LNCAP (cell line): ENCODE measurements at regions not wholly inside any gene's neighbourhood (a gene's known extent, or its start where the extent isn't known, plus 50 kb on each side); places are given as distances from the start of the nearest gene placed in this dataset.

Experiments
- TF ChIP-seq, protein P1 (sequence below): fragments of 450-650 bp; IDR thresholded peaks from 2 replicates; pipeline ENCODE4 v1.5.1; 2017; ENCODE audit warnings: mild to moderate bottlenecking

DNA sequence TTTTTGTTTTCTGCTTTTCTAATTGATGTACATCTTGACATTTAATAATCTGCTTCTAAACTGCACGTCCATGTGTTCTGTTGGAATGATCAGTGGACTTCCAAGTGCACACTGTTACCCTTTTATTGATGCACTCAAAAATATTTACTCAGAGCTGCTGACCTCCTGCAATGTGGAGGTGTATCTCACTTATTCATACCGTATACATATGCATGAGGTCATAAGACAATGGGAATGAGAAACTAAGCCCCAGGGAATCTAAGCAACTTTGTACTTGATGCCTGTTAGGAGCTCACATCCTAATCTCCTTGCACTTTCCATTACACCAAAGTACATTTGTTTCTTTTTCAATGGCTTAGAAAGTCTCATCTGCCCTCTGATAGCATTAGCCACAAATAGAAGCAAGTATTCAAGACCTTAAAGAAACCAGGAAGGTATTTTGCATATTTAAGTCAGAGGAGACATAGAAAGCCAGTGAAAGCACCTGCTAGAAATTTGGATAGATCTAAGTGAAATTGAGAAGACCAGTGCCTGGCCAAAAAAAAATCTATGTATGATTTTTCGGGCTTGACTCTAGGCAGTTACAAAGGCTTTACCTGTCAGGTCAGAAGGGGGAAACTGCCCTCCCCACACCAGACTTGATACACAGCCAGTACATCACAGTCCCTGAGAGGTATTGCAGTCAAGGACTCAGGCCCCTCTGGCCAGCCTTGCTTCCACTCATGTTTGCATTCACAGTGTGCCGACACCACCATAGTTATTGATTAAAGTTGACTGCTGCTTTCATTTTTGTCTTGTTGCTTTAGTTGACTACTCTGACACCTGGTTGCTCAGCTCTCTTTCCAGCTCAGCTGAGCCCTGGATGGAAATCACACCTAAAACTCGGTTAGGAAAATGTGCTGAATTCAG lies 391.7 kb upstream of the CYRIA start:
- TF ChIP-seq, protein P1, sequence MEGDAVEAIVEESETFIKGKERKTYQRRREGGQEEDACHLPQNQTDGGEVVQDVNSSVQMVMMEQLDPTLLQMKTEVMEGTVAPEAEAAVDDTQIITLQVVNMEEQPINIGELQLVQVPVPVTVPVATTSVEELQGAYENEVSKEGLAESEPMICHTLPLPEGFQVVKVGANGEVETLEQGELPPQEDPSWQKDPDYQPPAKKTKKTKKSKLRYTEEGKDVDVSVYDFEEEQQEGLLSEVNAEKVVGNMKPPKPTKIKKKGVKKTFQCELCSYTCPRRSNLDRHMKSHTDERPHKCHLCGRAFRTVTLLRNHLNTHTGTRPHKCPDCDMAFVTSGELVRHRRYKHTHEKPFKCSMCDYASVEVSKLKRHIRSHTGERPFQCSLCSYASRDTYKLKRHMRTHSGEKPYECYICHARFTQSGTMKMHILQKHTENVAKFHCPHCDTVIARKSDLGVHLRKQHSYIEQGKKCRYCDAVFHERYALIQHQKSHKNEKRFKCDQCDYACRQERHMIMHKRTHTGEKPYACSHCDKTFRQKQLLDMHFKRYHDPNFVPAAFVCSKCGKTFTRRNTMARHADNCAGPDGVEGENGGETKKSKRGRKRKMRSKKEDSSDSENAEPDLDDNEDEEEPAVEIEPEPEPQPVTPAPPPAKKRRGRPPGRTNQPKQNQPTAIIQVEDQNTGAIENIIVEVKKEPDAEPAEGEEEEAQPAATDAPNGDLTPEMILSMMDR, result no peak

DNA sequence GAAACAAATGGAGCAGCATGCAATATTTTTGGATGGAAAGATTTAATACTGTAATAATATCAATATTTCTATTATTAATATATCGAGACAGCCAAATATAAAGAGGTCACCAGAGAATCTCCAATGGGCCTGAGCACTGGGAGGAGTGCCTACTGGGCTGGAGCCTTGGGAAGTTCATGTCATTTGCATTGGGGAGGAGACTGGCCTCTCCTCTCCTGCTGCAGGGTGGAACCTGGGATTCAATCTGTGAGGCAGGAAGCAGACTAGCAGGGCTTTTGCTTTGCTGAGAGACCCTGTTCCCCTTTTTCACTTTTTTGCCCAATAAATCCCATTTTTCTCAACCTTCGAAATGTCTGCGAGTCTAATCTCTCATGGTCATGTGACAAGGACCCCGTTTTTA lies 390.6 kb upstream of the CYRIA start:
- TF ChIP-seq, protein P1, result no peak

DNA sequence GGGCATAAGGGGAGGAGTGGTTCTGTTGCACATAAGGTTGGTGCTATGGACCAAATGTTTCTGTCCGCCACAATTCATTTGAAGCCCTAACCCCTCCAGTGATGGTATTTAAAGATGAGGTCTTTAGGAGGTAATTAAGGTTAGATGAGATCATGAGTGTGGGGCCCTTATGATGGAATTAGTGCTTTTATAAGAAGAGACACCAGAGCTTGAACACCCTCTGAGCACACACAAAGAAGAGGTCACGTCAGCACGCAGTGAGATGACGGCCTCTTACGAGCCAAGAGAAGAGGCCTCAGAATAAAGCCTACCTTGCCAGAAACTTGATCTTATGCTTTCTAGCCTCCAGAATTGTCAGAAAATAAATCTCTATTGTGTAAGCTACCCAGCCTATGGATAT lies 386.4 kb upstream of the CYRIA start:
- TF ChIP-seq, protein P1, result no peak

DNA sequence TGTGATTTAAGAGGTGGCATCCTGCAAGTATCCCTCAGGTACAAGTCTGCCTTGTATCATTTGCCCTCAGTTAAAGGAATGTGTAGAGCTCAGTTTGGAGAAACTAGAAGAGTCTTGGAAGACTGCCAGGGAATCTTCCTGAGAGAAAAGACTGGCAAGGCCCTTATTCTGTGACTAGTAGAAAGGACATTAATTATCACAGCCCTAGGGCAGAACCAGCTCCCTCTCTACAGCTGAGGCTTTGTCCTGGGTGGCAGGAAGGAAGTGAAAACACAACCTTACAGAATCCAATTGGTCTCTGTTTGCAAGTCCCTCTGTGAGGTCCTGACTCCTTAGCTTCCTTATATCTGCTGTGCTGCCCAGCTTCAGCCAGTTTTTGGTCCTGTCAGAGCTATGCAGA lies 385.9 kb upstream of the CYRIA start:
- TF ChIP-seq, protein P1, result no peak

DNA sequence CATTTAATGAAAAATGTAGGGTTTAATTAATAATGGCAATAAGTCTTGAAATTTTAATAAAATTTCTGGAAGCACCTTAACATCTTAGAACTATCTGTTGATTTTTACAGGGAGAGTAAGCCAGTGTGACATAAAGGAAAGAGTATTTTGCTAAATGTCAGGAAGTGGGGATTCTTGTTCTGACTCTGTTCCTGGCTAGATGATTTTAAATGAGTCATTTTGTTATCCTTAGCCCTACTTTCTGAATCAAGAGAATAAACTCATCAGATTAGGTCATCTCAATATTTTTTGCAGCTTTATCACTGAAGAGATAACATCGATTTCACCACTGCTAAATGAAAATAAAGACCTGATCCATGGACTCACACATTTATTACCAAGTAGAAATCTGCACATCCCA lies 377.5 kb upstream of the CYRIA start:
- TF ChIP-seq, protein P1, result no peak

DNA sequence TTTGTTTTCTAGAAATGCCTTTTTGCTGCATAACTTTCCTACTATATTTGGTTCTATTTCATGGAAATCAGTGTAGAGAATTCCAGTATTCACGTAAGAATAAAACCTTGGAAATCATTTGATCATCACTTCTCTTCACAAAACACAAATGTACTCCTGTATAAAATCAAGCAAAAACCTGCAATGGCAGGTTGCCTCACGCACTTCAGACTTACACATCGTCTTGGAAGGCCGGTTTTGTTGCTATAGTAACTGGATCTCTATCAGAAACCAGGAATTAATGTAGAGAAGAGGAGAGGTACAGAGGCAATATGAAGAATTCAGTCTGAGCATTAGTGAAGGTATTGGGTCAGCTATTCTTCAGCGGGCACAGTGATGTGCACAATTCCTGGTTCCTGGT lies 370.7 kb upstream of the CYRIA start:
- TF ChIP-seq, protein P1, result no peak

DNA sequence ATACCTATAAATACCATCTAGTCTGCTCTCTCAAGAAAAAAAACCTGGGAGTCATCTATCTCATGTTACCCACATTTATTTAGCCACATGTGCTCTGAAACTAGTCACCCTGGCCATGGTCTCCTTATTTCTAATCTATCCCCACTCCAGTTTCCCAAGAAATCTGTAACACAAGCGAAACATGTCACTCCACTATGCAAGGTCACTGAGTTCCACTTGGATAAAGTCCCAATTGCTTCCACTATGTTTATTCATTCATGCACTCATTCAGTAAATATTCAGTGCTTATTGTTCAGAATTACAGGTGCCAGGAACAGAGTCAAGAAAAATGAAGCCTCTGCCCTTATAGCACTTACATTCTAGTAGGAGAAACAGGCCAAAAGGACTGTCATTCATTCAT lies 369.4 kb upstream of the CYRIA start:
- TF ChIP-seq, protein P1, result no peak
